ENCODE measurements at regions not wholly inside any gene's neighbourhood (a gene's known extent, or its start where the extent isn't known, plus 50 kb on each side); places are given as distances from the start of the nearest gene placed in this dataset.

- TF ChIP-seq, protein P1, sequence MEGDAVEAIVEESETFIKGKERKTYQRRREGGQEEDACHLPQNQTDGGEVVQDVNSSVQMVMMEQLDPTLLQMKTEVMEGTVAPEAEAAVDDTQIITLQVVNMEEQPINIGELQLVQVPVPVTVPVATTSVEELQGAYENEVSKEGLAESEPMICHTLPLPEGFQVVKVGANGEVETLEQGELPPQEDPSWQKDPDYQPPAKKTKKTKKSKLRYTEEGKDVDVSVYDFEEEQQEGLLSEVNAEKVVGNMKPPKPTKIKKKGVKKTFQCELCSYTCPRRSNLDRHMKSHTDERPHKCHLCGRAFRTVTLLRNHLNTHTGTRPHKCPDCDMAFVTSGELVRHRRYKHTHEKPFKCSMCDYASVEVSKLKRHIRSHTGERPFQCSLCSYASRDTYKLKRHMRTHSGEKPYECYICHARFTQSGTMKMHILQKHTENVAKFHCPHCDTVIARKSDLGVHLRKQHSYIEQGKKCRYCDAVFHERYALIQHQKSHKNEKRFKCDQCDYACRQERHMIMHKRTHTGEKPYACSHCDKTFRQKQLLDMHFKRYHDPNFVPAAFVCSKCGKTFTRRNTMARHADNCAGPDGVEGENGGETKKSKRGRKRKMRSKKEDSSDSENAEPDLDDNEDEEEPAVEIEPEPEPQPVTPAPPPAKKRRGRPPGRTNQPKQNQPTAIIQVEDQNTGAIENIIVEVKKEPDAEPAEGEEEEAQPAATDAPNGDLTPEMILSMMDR (conservative IDR thresholded peaks at IDR 0.05; ENCODE audit: low read depth, low read length) = no peak
- TF ChIP-seq EZH2 (IDR thresholded peaks at IDR 0.05; ENCODE audit: low read length, unreplicated experiment) = no peak
Measured at GRCh38 chr18:75339936-75340605, 87.4 kb downstream of the SMIM21 start.

Data from PC-3 (cell line).